Right lobe of liver (tissue), 6 donors: ENCODE measurements at regions not wholly inside any gene's neighbourhood (a gene's known extent, or its start where the extent isn't known, plus 50 kb on each side); places are given as distances from the start of the nearest gene placed in this dataset.
A peak's percentile ranks its signal among the peaks of the same experiment; 100 is the strongest.
"Not testable (repeated sequence)": the region's sequence is repeated elsewhere in the genome, so short reads cannot be mapped to it uniquely, and the experiment has no call there.

Source experiments
- ATAC-seq, 4 donors: fragments of 200-7000 bp; cut with Tn5 transposase; one replicate each; pipeline ENCODE4 v1.9.1; 2020; ENCODE audit warnings: mild to moderate bottlenecking in 4 of 4, moderate library complexity in 4 of 4
- DNase-seq, 3 donors: peaks; one replicate each; pipeline ENCODE4 v3.0.0-alpha.2; 2020
- H3K27ac ChIP-seq, 3 donors: fragments of 200-600 bp; one replicate each; pipeline ENCODE4 v1.8.0; 2022
- H3K27me3 ChIP-seq, 2 donors: fragments of 200-600 bp; one replicate each; pipeline ENCODE4 v1.8.0; 2022
- H3K36me3 ChIP-seq, 4 donors: fragments of 200-600 bp; sonication (generic) in 1 of 4; one replicate each; pipeline versions ENCODE4 v1.5.1 to v1.8.0; 2017 to 2022; ENCODE audit warnings: control low read depth in 1 of 4
- H3K4me1 ChIP-seq, 4 donors: fragments of 200-600 bp; sonication (generic) in 1 of 4; one replicate each; pipeline versions ENCODE4 v1.5.1 to v1.8.0; 2017 to 2022; ENCODE audit warnings: control low read depth in 1 of 4
- H3K4me3 ChIP-seq, 3 donors: fragments of 200-600 bp; one replicate each; pipeline ENCODE4 v1.8.0; 2022
- H3K9me3 ChIP-seq, 4 donors: fragments of 200-600 bp; sonication (generic) in 1 of 4; one replicate each; pipeline versions ENCODE4 v1.5.1 to v1.8.0; 2017 to 2022; ENCODE audit warnings: control low read depth in 1 of 4
- POLR2A ChIP-seq: fragments of 450-650 bp; IDR thresholded peaks from one replicate; pipeline ENCODE4 v1.6.1; 2017; ENCODE audit warnings: antibody characterized with exemption, mild to moderate bottlenecking
- WGBS: methylation state at CpG from one replicate; pipeline ENCODE4 v1.1.6; 2018; ENCODE audit warnings: low coverage, low lambda C conversion rate; ENCODE audit not compliant: insufficient coverage; ENCODE audit errors: missing lambda C conversion rate; 5-methylcytosine and 5-hydroxymethylcytosine counted together
- intact Hi-C, 2 donors: fragments of 100-400 bp; cut with DNase I; formaldehyde crosslinking; loops; one replicate each; pipeline versions ENCODE4 v1.11.2 to v1.14.1; 2022
- TF ChIP-seq, protein P1 (sequence below), 4 donors: fragments of 200-600 bp in 3 of 4; fragments of 450-650 bp in 1 of 4; IDR thresholded peaks; one replicate each; pipeline versions ENCODE4 v1.5.1 to v1.8.0; 2016 to 2022; ENCODE audit warnings: antibody characterized with exemption in 4 of 4, mild to moderate bottlenecking in 2 of 4
- donor health status: DM: no; HTN: yes; CAD: no.
- donor health status: DM: no; HTN: no; CAD: no.
- donor health status: DM: no; HTN: no; CAD: no.
- donor health status: DM: no; HTN: yes; CAD: no.
- donor health status: DM: no; HTN: yes; CAD: no.

DNA sequence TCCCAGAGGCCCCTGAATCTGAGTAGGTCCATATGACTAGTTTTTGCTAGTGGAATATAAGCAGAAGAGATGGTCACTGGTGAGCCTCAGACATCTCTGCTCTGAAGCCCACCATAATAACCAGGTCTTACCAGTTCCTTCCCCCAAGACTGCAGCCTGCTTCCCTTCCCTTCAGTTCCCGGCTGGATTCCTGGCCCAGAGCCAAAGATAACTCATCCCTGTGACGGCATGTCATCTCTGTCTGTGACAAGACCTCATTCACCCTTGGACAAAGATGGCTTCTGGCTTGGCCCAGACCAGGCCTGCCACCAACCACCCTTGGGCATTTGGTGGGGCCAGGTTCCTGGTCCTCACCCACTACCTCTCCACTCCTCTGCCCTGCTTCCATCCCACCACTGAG lies 145.5 kb upstream of the TOP1 start:
- Histone ChIP-seq H3K4me3 (no peak overlapping the region), H3K4me1 (no peaks in the 10 kb centered on the region), H3K27ac (no peak overlapping the region), H3K9me3 (no peaks in the 10 kb centered on the region), H3K36me3 (no peaks in the 10 kb centered on the region), H3K27me3 (no peaks in the 10 kb centered on the region)
- DNase-seq (no peak), ATAC-seq (no peak)
- WGBS = 11% methylated on average over 2 of the region's 2 CpGs
- intact Hi-C loops = no loop called here
- TF ChIP-seq, protein P1, sequence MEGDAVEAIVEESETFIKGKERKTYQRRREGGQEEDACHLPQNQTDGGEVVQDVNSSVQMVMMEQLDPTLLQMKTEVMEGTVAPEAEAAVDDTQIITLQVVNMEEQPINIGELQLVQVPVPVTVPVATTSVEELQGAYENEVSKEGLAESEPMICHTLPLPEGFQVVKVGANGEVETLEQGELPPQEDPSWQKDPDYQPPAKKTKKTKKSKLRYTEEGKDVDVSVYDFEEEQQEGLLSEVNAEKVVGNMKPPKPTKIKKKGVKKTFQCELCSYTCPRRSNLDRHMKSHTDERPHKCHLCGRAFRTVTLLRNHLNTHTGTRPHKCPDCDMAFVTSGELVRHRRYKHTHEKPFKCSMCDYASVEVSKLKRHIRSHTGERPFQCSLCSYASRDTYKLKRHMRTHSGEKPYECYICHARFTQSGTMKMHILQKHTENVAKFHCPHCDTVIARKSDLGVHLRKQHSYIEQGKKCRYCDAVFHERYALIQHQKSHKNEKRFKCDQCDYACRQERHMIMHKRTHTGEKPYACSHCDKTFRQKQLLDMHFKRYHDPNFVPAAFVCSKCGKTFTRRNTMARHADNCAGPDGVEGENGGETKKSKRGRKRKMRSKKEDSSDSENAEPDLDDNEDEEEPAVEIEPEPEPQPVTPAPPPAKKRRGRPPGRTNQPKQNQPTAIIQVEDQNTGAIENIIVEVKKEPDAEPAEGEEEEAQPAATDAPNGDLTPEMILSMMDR (IDR thresholded peaks at IDR 0.05) = no peak
- TF ChIP-seq POLR2A = no peak

DNA sequence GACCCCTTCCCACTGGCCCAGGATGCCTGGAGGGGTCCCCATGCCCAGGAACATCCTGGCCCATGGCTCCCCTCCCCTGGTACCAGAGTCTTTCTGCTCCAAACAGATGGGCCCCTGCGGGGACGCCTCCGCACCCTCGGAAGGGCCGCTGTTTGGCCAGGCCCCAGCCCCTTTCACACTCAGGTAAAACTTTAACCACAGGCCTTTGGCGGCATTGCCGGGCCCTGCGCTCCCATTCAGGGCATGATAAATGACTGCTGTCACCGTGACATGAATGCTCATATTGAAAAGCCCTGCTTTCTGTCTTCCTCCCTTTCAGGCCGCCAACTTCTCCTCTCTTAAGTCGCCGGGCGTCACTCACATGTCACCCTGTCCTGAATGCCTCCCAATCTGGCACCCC lies 141.5 kb upstream of the TOP1 start:
- peak in 3 of 4 donors; percentile 38 to 66 (median 50) for ATAC-seq

DNA sequence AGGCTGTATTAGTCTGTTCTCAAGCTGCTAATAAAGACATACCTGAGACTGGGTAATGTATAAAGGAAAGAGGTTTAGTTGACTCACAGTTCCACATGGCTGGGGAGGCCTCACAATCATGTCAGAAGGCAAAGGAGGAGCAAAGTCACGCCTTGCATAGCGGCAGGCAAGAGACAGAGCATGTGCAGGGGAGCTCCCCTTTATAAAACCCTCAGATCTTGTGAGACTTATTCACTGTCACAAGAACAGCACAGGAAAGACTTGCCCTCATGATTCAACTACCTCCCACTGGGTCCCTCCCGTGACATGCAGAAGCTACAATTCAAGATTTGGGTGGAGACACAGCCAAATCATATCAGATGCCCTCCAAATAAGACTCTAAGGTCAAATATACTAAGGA lies 139.4 kb upstream of the TOP1 start:
- WGBS = 76% methylated on average over 3 of the region's 3 CpGs
- not testable (repeated sequence) for DNase-seq

More for the DNA sequence above, 141.5 kb upstream of the TOP1 start:
- WGBS = 35% methylated on average over 12 of the region's 13 CpGs
- TF ChIP-seq POLR2A = no peak
- TF ChIP-seq, protein P1 (IDR thresholded peaks at IDR 0.05) = no peak
- intact Hi-C loops = no loop called here
- no peak for DNase-seq
- Histone ChIP-seq H3K4me1 (no peaks in the 10 kb centered on the region), H3K36me3 (no peaks in the 10 kb centered on the region), H3K27me3 (no peaks in the 10 kb centered on the region), H3K4me3 (no peak overlapping the region), H3K27ac (no peak overlapping the region), H3K9me3 (no peaks in the 10 kb centered on the region)

DNA sequence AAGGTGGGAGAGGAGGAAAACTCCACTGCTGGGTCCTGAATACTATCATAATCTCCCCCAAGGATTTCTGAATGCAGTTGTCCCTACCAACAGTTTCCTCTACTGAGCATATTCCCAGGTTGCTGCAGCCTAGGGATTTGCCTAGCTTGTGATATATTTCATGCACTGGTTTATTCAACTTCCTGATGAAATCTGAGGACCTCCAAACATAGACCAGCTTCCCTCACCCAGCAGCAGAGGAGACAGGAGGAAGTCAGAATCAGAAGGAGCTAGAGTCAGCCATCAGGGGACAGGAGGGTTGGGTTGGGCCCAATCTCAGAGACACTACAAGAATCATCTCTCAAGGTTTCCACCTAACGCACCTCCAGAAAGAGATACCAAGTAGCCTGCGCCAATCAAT lies 138.4 kb upstream of the TOP1 start:
- Histone ChIP-seq H3K36me3 (no peaks in the 10 kb centered on the region), H3K4me3 (no peak overlapping the region), H3K27ac (no peak overlapping the region), H3K27me3 (no peaks in the 10 kb centered on the region), H3K4me1 (no peaks in the 10 kb centered on the region), H3K9me3 (no peaks in the 10 kb centered on the region)
- intact Hi-C loops = no loop called here
- ATAC-seq = no peak
- TF ChIP-seq, protein P1 (IDR thresholded peaks at IDR 0.05) = no peak
- no peak for TF ChIP-seq POLR2A
- 100% methylated on average over 2 of the region's 2 CpGs for WGBS
- DNase-seq = no peak

More for the DNA sequence above, 139.4 kb upstream of the TOP1 start:
- H3K27me3 ChIP-seq, H3K36me3 ChIP-seq, ATAC-seq, H3K4me3 ChIP-seq, H3K27ac ChIP-seq, intact Hi-C loops, H3K4me1 ChIP-seq, H3K9me3 ChIP-seq: not testable (repeated sequence)

DNA sequence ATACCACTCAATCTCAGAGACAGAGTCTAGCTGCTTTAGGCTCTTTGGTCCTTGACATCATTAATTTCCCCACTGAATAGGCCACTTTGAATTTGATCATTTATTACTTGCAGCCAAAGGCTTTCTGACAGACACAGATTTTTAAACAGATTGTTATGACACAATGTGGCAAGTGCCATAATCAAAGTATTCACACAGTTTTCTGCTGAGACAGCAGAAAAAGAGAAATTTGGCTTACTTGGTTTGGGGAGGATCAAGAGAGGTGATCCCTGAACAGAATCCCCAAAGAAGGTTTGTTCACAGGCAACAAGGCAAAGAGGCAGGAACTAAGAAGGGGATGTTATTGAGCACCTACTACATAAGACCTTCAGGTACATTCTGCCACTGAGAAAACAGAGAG lies 138.0 kb upstream of the TOP1 start:
- H3K9me3 ChIP-seq = no peaks in the 10 kb centered on the region
- H3K27ac ChIP-seq = no peak overlapping the region
- no peaks in the 10 kb centered on the region for H3K27me3 ChIP-seq
- no peak for DNase-seq
- no peak overlapping the region for H3K4me3 ChIP-seq
- H3K4me1 ChIP-seq = no peaks in the 10 kb centered on the region
- TF ChIP-seq, protein P1 (IDR thresholded peaks at IDR 0.05) = no peak
- TF ChIP-seq POLR2A = no peak
- intact Hi-C loops = no loop called here
- no peaks in the 10 kb centered on the region for H3K36me3 ChIP-seq
- ATAC-seq = no peak
